GM21717 (cell line): ENCODE measurements at regions not wholly inside any gene's neighbourhood (a gene's known extent, or its start where the extent isn't known, plus 50 kb on each side); places are given as distances from the start of the nearest gene placed in this dataset.

Experiments used
- ATAC-seq: cut with Tn5 transposase; IDR thresholded peaks from one replicate; pipeline ENCODE4 v1.9.1; 2021; ENCODE audit warnings: mild to moderate bottlenecking, moderate library complexity; ENCODE audit not compliant: unreplicated experiment

- ATAC-seq, result peak; percentile 74
Observed at GRCh38 chr3:168422843-168423242, 327.1 kb upstream of the GOLIM4 start.

GRCh38 chr3:168419091-168419490 is 323.4 kb upstream of the GOLIM4 start:
- no peak for ATAC-seq

- no peak for ATAC-seq
Observed at GRCh38 chr3:168417016-168417415, 321.3 kb upstream of the GOLIM4 start.

- ATAC-seq, result no peak
Observed at GRCh38 chr3:168416446-168416845, 320.7 kb upstream of the GOLIM4 start.

GRCh38 chr3:168414149-168414548 is 318.4 kb upstream of the GOLIM4 start:
- peak; percentile 43 for ATAC-seq

- ATAC-seq, result no peak
Observed at GRCh38 chr3:168407381-168407780, 311.7 kb upstream of the GOLIM4 start.

GRCh38 chr3:168405288-168405687 is 309.6 kb upstream of the GOLIM4 start:
- no peak for ATAC-seq

GRCh38 chr3:168398371-168399025 is 302.8 kb upstream of the GOLIM4 start:
- no peak for ATAC-seq

GRCh38 chr3:168396861-168397260 is 301.1 kb upstream of the GOLIM4 start:
- no peak for ATAC-seq

GRCh38 chr3:168395551-168395950 is 299.8 kb upstream of the GOLIM4 start:
- no peak for ATAC-seq

GRCh38 chr3:168394439-168394838 is 298.7 kb upstream of the GOLIM4 start:
- ATAC-seq, result no peak

- ATAC-seq, result no peak
Observed at GRCh38 chr3:168386301-168386700, 290.6 kb upstream of the GOLIM4 start.

GRCh38 chr3:168384990-168385389 is 289.3 kb upstream of the GOLIM4 start:
- no peak for ATAC-seq

- no peak for ATAC-seq
Observed at GRCh38 chr3:168383573-168383972, 287.8 kb upstream of the GOLIM4 start.

- ATAC-seq, result no peak
Observed at GRCh38 chr3:168371846-168372245, 276.1 kb upstream of the GOLIM4 start.

- no peak for ATAC-seq
Observed at GRCh38 chr3:168364967-168365366, 269.2 kb upstream of the GOLIM4 start.

- no peak for ATAC-seq
Observed at GRCh38 chr3:168362661-168363247, 267.0 kb upstream of the GOLIM4 start.

- ATAC-seq, result no peak
Observed at GRCh38 chr3:168362156-168362555, 266.4 kb upstream of the GOLIM4 start.

- no peak for ATAC-seq
Observed at GRCh38 chr3:168360993-168361392, 265.3 kb upstream of the GOLIM4 start.

- ATAC-seq, result no peak
Observed at GRCh38 chr3:168342946-168343850, 247.5 kb upstream of the GOLIM4 start.

- ATAC-seq, result no peak
Observed at GRCh38 chr3:168341956-168342936, 246.5 kb upstream of the GOLIM4 start.
